ENCODE measurements at regions not wholly inside any gene's neighbourhood (a gene's known extent, or its start where the extent isn't known, plus 50 kb on each side); places are given as distances from the start of the nearest gene placed in this dataset.
A peak's percentile ranks its signal among the peaks of the same experiment; 100 is the strongest.

GRCh38 chrX:121165930-121166359 is 118.5 kb downstream of the GLUD2 start:
- no peaks in the 10 kb centered on the region for H3K4me1 ChIP-seq
- no peaks in the 10 kb centered on the region for H3K9me3 ChIP-seq
- no peaks in the 10 kb centered on the region for H3K36me3 ChIP-seq (ENCODE audit: low read depth, missing control alignments)
- H3K4me3 ChIP-seq, result no peak overlapping the region
- 56 to 70% methylated on average over 2 of the region's 2 CpGs for whole genome bisulfite sequencing, 2 donors
- no peak overlapping the region for H3K27ac ChIP-seq
- H3K27me3 ChIP-seq, result no peaks in the 10 kb centered on the region
- TF ChIP-seq CTCF (IDR thresholded peaks at IDR 0.05) (no peak), POLR2A (IDR thresholded peaks at IDR 0.05) (no peak)
- intact Hi-C loops (cut with DNase I; ENCODE audit: low total_unique reads), result no loop called here
- no peak for DNase-seq

- intact Hi-C loops (cut with DNase I; ENCODE audit: low total_unique reads), result no loop called here
- Histone ChIP-seq H3K27me3 (no peaks in the 10 kb centered on the region), H3K4me1 (no peaks in the 10 kb centered on the region), H3K27ac (no peak overlapping the region), H3K9me3 (no peaks in the 10 kb centered on the region), H3K4me3 (no peak overlapping the region), H3K36me3 (ENCODE audit: low read depth, missing control alignments) (no peaks in the 10 kb centered on the region)
- WGBS, 2 donors, result 83 to 95% methylated on average over 2 of the region's 2 CpGs
- no peak for TF ChIP-seq CTCF (IDR thresholded peaks at IDR 0.05)
- TF ChIP-seq POLR2A (IDR thresholded peaks at IDR 0.05), result no peak
- no peak for DNase-seq
Measured at GRCh38 chrX:121169099-121170035, 122.0 kb downstream of the GLUD2 start.

GRCh38 chrX:121172703-121173102 is 125.3 kb downstream of the GLUD2 start:
- Histone ChIP-seq H3K27ac (no peak overlapping the region), H3K9me3 (no peaks in the 10 kb centered on the region), H3K4me1 (no peaks in the 10 kb centered on the region), H3K4me3 (no peak overlapping the region), H3K27me3 (no peaks in the 10 kb centered on the region), H3K36me3 (ENCODE audit: low read depth, missing control alignments) (no peaks in the 10 kb centered on the region)
- 85 to 89% methylated on average over 2 of the region's 2 CpGs for WGBS, 2 donors
- TF ChIP-seq POLR2A (IDR thresholded peaks at IDR 0.05), result no peak
- TF ChIP-seq CTCF (IDR thresholded peaks at IDR 0.05), result no peak
- intact Hi-C loops (cut with DNase I; ENCODE audit: low total_unique reads), result no loop called here
- DNase-seq, result no peak

- H3K36me3 ChIP-seq (ENCODE audit: low read depth, missing control alignments), result no peaks in the 10 kb centered on the region
- H3K4me3 ChIP-seq, result no peak overlapping the region
- TF ChIP-seq POLR2A (IDR thresholded peaks at IDR 0.05), result no peak
- TF ChIP-seq CTCF (IDR thresholded peaks at IDR 0.05), result no peak
- WGBS, 2 donors, result 86% methylated on average over 1 of the region's 1 CpG; no CpG with 5 or more reads in 1 of the 2 donors
- no peaks in the 10 kb centered on the region for H3K27me3 ChIP-seq
- no peaks in the 10 kb centered on the region for H3K4me1 ChIP-seq
- H3K27ac ChIP-seq, result no peak overlapping the region
- H3K9me3 ChIP-seq, result no peaks in the 10 kb centered on the region
- intact Hi-C loops (cut with DNase I; ENCODE audit: low total_unique reads), result no loop called here
- DNase-seq, result peak; percentile 17
Measured at GRCh38 chrX:121179972-121180371, 132.6 kb downstream of the GLUD2 start.

All from testis (tissue), 2 donors.